Endothelial cell (in vitro differentiated cells): ENCODE measurements at regions not wholly inside any gene's neighbourhood (a gene's known extent, or its start where the extent isn't known, plus 50 kb on each side); places are given as distances from the start of the nearest gene placed in this dataset.

Experiments used
- DNase-seq: peaks from one replicate; pipeline ENCODE4 v3.0.0; 2021; ENCODE audit warnings: low spot score
- H3K27ac Mint-ChIP-seq: one replicate; pipeline ENCODE4 v1.8.0; 2021; ENCODE audit warnings: mixed read lengths, inconsistent platforms; ENCODE audit not compliant: unreplicated experiment
- H3K27me3 Mint-ChIP-seq: one replicate; pipeline ENCODE4 v1.8.0; 2021; ENCODE audit warnings: mild to moderate bottlenecking, moderate library complexity, mixed read lengths, inconsistent platforms; ENCODE audit not compliant: unreplicated experiment
- H3K36me3 Mint-ChIP-seq: one replicate; pipeline ENCODE4 v1.8.0; 2021; ENCODE audit warnings: mild to moderate bottlenecking, low read depth, mixed read lengths, inconsistent platforms; ENCODE audit not compliant: unreplicated experiment
- H3K4me1 Mint-ChIP-seq: one replicate; pipeline ENCODE4 v1.8.0; 2021; ENCODE audit warnings: mild to moderate bottlenecking, mixed read lengths, inconsistent platforms; ENCODE audit not compliant: unreplicated experiment
- H3K4me3 Mint-ChIP-seq: one replicate; pipeline ENCODE4 v1.8.0; 2021; ENCODE audit warnings: mild to moderate bottlenecking, mixed read lengths, inconsistent platforms; ENCODE audit not compliant: unreplicated experiment
- H3K9me3 Mint-ChIP-seq: one replicate; pipeline ENCODE4 v1.8.0; 2021; ENCODE audit warnings: mixed read lengths, inconsistent platforms; ENCODE audit not compliant: unreplicated experiment
- CTCF ChIP-seq: fragments of 200-600 bp; sonication (generic); IDR thresholded peaks from one replicate; pipeline ENCODE4 v1.5.0; 2021; ENCODE audit warnings: antibody characterized with exemption; ENCODE audit not compliant: unreplicated experiment

- DNase-seq, result no peak
- Mint-ChIP-seq H3K4me3 (no peak overlapping the region), H3K4me1 (peaks cover 5% of the 10 kb centered on the region), H3K9me3 (no peaks in the 10 kb centered on the region), H3K36me3 (no peaks in the 10 kb centered on the region), H3K27me3 (peaks cover 2% of the 10 kb centered on the region), H3K27ac (no peak overlapping the region)
- no peak for TF ChIP-seq CTCF
Measured at GRCh38 chr13:24032674-24033073, 127.8 kb upstream of the SPATA13 start.

GRCh38 chr13:24033527-24034302, 126.8 kb upstream of the SPATA13 start:
- no peak overlapping the region for H3K4me3 Mint-ChIP-seq
- peaks cover 5% of the 10 kb centered on the region for H3K4me1 Mint-ChIP-seq
- TF ChIP-seq CTCF, result no peak
- H3K9me3 Mint-ChIP-seq, result no peaks in the 10 kb centered on the region
- H3K27ac Mint-ChIP-seq, result no peak overlapping the region
- peaks cover 2% of the 10 kb centered on the region for H3K27me3 Mint-ChIP-seq
- DNase-seq, result no peak
- no peaks in the 10 kb centered on the region for H3K36me3 Mint-ChIP-seq

- DNase-seq, result no peak
- Mint-ChIP-seq H3K9me3 (no peaks in the 10 kb centered on the region), H3K4me3 (no peak overlapping the region), H3K4me1 (peaks cover 5% of the 10 kb centered on the region), H3K27ac (no peak overlapping the region), H3K36me3 (no peaks in the 10 kb centered on the region), H3K27me3 (peaks cover under 1% of the 10 kb centered on the region)
- TF ChIP-seq CTCF, result no peak
Measured at GRCh38 chr13:24035411-24035810, 125.1 kb upstream of the SPATA13 start.

GRCh38 chr13:24036115-24036514, 124.4 kb upstream of the SPATA13 start:
- Mint-ChIP-seq H3K4me1 (peaks cover 5% of the 10 kb centered on the region), H3K27ac (no peak overlapping the region), H3K4me3 (no peak overlapping the region), H3K27me3 (peaks cover 1% of the 10 kb centered on the region), H3K9me3 (no peaks in the 10 kb centered on the region), H3K36me3 (no peaks in the 10 kb centered on the region)
- no peak for DNase-seq
- TF ChIP-seq CTCF, result no peak

GRCh38 chr13:24038405-24038804, 122.1 kb upstream of the SPATA13 start:
- no peak for DNase-seq
- no peak for TF ChIP-seq CTCF
- H3K27ac Mint-ChIP-seq, result no peak overlapping the region
- H3K9me3 Mint-ChIP-seq, result no peaks in the 10 kb centered on the region
- no peaks in the 10 kb centered on the region for H3K36me3 Mint-ChIP-seq
- H3K27me3 Mint-ChIP-seq, result peaks cover 1% of the 10 kb centered on the region
- no peak overlapping the region for H3K4me3 Mint-ChIP-seq
- H3K4me1 Mint-ChIP-seq, result peaks cover 5% of the 10 kb centered on the region
